EH (cell line): ENCODE measurements at regions not wholly inside any gene's neighbourhood (a gene's known extent, or its start where the extent isn't known, plus 50 kb on each side); places are given as distances from the start of the nearest gene placed in this dataset.
"Not testable (repeated sequence)": the region's sequence is repeated elsewhere in the genome, so short reads cannot be mapped to it uniquely, and the experiment has no call there.

Experiments
- DNase-seq: peaks from one replicate; pipeline ENCODE4 v3.0.0-alpha.2; 2015; ENCODE audit warnings: low read depth

DNA sequence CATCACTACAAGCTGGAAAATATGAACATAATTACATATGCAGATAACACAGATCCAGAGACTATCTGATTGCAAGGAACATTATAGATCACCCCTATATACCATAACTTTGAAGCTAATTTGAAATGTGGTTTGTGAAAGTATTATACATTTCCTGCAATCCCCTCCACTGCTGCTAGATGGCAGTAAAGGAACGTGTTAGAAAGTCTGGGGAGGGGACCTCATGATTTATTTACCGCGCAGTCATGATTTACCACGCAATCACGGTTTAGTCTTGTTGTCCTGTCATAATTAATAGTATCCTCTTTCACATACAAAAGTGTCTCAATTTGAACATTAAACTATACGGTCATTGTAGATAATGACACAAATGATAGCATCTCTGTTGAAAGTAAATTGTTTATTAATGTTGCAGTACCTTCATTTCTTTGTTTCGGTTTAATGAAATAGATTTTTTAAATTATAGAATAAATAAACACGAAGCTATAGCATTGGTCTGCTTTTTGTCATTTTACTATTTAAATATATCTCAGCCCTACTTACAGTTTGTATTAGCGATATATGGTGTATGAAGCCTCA is 145.3 kb upstream of the PRSS1 start:
- DNase-seq: peak; percentile 66

GRCh38 chr7:142602756-142603155 is 146.5 kb upstream of the PRSS1 start:
- DNase-seq: no peak

DNA sequence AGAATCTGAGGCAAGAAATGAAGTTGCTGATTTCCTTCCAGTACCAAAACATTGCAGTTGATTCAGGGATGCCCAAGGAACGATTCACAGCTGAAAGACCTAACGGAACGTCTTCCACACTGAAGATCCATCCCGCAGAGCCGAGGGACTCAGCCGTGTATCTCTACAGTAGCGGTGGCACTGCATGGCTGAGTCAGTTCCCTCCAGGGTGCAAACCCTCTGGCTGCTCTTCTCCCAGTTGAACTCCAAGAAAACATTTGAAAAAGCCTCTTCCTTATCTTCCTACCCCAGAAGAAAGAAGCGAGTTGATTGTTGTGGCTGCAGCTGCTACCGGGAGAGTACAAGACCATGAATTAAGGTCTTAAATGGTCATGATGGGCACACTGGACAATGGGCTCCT is 147.1 kb upstream of the PRSS1 start:
- no peak for DNase-seq

- no peak for DNase-seq
Measured at GRCh38 chr7:142598297-142598696, 151.0 kb upstream of the PRSS1 start.

GRCh38 chr7:142597547-142597946 is 151.7 kb upstream of the PRSS1 start:
- DNase-seq: no peak

DNA sequence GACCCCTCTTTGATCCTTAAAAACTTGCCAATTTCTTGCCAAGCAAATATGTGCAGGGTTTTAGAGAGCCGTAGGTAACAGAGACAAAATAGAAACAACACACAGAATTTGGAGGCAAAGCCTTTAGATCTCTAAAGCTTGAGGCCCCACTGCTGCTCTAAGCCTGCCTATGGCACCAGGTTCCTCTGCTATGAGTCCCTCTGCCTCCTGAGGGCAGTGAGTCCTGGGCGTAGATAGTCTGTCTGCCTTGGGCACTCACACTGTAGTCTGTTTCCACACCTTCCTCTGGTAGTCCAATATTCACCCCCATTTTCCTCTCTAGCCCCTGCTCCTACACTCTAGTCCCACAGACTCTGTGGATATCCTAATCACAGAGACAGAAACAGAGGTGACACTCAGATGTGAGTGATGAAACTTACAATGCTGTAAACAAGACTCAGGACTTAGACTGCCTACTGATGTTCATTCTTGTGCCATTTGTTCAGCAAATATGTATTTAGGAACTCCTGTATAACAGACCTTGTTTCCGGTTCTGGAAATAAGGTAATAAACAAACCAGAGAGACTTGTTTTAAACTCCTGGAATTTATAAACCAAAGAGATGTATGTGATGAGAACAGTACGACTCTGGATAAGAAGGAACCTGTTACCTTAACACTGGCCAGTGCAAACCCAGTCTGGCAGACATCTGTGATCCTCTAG is 153.3 kb upstream of the PRSS1 start:
- DNase-seq: no peak

GRCh38 chr7:142594078-142594477 is 155.2 kb upstream of the PRSS1 start:
- no peak for DNase-seq

- DNase-seq: no peak
Measured at GRCh38 chr7:142593106-142593505, 156.2 kb upstream of the PRSS1 start.

DNA sequence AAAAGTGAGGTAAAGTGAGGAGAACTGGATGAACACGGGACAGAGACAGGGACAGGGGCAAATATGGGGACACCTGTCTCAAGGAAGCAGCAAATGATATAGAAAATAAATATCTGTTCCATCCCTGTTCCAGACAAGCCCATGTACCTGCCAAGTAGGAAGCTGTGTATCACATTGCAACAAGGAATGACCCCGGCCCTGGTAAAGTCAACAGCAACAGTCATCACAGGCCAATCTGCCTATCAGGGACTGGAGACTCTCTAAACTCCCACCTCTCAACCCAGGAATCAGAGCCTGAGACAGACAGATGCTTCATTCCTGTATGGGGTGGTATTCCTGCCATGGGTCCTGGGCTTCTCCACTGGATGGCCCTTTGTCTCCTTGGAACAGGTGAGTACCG is 156.6 kb upstream of the PRSS1 start:
- DNase-seq: no peak

DNA sequence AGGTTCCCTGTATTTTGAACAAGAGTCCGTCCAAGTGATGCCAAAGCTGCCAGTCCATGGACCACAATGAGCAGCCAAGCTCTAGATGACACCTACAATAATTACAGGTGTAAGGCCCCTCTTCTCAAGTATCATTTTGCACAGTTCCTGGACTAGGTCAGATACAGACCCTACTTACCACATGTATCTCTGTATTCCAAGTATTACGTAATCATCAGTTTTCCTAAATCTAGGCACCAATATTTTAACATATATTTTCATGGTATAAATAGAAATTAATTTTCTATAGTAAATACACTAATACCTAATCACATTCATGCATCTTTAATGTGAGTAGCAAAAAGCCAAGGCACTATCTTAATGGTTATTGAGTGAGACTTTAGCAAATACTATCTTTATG is 157.0 kb upstream of the PRSS1 start:
- DNase-seq: no peak

- no peak for DNase-seq
Measured at GRCh38 chr7:142590830-142591457, 158.3 kb upstream of the PRSS1 start.

GRCh38 chr7:142590077-142590476 is 159.2 kb upstream of the PRSS1 start:
- DNase-seq: no peak

DNA sequence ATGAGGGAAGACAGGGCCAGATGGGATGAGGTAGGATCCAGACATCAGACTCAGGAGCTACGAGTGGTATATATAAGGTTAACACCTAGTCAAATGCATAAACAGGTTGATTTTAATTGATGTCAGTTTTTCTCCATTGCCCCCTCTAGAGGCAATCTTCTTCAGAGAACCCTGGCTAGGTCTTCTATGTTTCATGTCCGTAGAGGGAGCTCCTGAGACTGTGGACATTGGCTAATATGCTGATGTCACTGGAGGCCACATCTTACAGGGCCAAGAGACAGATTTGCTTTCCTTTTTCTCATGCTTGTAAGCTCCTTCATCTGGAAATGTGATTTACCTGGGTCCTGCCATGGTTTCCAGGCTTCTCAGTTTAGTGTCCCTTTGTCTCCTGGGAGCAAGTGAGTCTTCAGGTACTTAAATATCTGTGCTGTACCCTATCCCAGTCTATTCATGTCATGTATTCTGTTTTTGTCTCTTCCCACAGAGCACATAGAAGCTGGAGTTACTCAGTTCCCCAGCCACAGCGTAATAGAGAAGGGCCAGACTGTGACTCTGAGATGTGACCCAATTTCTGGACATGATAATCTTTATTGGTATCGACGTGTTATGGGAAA is 161.6 kb upstream of the PRSS1 start:
- DNase-seq: peak; percentile 82

DNA sequence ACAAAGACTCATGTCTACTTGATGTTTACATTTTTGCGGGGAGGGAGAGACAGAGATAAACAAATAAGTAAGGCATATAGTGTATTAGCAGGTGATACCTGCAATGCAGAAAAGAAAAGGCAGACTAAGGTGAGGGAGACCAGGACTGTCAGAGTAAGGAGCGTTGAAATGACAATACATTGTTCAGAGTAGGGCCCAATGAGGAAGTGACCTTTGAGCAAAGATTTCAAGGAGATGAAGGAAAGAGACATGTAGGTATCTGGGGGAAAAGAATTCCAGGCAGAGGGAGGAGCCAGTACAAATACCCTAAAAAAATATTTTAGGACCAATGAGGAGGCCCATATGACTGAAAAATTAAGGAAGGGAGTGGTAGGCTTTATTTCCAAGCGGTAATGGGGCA is 162.7 kb upstream of the PRSS1 start:
- DNase-seq: no peak

DNA sequence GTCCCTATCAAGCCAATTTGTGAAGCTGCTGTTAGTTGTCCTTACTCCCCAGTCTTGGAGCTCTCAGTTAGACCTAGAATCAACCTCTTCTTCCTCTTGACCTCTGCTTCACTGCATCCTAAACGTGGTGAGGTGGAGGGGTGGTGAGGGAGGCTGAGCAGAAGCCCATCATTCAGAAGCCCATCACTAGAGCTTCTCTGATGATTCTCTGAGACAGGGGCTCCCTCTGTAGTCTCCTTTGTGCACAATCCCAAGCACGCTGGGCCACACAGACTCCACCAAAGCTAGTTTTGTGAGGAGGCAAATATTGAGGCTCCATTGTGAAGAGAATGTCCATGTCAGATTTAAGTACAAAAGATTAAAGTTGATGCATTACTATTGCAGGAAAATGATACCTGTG is 163.8 kb upstream of the PRSS1 start:
- no peak for DNase-seq

- DNase-seq: peak; percentile 48
Measured at GRCh38 chr7:142584765-142585164, 164.5 kb upstream of the PRSS1 start.

DNA sequence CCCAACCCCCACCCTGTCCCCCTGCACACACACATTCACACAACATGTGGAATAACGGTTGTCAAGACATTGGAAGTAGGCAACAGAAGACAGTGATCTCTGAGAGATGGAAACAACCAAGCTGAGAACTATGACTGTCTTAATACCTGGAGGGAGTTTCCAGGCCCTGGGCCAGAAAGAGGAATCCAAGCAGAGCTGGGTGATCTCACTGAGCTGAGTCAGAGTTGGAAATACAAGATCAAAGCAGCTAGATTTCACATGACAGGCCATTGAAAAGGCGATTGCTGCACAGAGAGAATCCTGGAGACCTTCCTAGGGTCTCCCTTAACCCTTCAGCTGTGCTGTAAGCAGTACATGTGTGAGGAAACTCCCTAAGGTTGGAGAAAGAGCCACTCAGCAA is 165.8 kb upstream of the PRSS1 start:
- DNase-seq: peak; percentile 83

DNA sequence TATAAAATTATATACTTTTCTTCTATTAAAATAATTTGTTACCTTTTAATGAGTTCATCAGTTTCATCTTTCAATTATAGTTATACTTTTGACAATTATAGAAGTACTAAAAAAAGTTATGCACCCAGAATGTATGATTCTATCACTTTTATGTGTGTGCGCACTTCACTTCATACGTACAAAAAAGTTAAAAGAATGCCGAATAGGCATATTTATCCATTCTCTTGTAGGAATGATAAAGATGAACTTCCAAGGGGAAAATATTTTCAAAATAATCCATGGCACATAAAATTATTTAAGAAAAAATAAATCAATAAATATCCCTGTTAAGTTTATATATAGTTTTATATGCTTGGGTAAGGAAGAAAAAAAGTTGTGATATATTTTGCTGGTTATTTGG is 166.9 kb upstream of the PRSS1 start:
- DNase-seq: no peak

DNA sequence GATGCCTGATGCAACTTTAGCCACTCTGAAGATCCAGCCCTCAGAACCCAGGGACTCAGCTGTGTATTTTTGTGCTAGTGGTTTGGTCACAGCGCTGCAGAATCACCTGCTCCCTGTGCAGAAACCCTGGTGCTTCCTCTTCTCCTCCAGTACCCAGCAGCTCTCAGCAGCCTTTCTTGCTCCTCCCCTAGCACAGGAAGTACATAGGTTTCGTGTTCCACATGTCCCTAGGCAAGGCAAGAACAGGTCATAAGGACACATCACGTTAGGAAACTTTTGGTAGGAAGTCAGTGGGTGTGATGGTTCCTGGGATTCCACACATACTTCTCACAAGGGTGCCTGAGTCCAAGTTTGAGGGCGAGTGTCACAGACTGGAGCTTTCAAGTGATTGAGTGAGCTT is 167.9 kb upstream of the PRSS1 start:
- DNase-seq: peak; percentile 70

DNA sequence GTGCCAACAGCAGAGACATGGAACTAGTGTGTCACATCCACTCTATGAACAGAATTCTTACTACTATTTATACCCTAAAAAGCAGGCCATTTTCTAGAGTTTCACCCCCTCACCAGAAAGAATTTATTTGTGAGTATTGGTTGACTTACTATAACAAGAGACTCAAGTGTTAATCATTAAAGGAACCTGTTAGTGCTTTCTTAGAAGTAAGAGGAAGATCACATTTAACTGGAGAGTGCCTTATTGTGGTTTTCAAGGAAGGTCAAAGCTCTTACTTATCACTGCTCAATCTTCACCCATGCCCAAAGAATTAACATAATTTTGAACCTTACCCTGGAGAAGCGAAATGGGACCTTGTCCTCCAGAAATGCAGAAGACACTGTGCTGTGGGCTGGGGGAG is 169.3 kb upstream of the PRSS1 start:
- DNase-seq: no peak

DNA sequence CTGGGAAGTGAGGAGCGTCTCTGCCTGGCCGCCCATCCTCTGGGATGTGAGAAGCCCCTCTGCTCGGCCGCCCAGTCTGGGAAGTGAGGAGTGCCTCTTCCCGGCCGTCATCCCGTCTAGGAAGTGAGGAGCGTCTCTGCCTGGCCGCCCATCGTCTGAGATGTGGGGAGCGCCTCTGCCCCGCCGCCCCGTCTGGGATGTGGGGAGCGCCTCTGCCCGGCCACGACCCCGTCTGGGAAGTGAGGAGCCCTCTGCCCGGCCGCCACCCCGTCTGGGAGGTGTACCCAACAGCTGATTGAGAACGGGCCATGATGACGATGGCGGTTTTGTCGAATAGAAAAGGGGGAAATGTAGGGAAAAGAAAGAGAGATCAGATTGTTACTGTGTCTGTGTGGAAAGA is 173.9 kb upstream of the PRSS1 start:
- DNase-seq: not testable (repeated sequence)

GRCh38 chr7:142571581-142571980 is 177.7 kb upstream of the PRSS1 start:
- peak; percentile 39 for DNase-seq

GRCh38 chr7:142569851-142570250 is 179.4 kb upstream of the PRSS1 start:
- peak; percentile 49 for DNase-seq
